ENCODE measurements at regions not wholly inside any gene's neighbourhood (a gene's known extent, or its start where the extent isn't known, plus 50 kb on each side); places are given as distances from the start of the nearest gene placed in this dataset.

GRCh38 chr13:40163066-40164000, 503.1 kb downstream of the FOXO1 start:
- no peak for DNase-seq

- DNase-seq, result no peak
Measured at GRCh38 chr13:40164133-40164532, 502.3 kb downstream of the FOXO1 start.

- no peak for DNase-seq
Measured at GRCh38 chr13:40165316-40165932, 501.0 kb downstream of the FOXO1 start.

- DNase-seq, result no peak
Measured at GRCh38 chr13:40167327-40167726, 499.1 kb downstream of the FOXO1 start.

GRCh38 chr13:40168425-40169166, 497.8 kb downstream of the FOXO1 start:
- no peak for DNase-seq

- DNase-seq, result no peak
Measured at GRCh38 chr13:40169476-40169875, 497.0 kb downstream of the FOXO1 start.

- no peak for DNase-seq
Measured at GRCh38 chr13:40170091-40170490, 496.4 kb downstream of the FOXO1 start.

- DNase-seq, result no peak
Measured at GRCh38 chr13:40170982-40171381, 495.5 kb downstream of the FOXO1 start.

- DNase-seq, result no peak
Measured at GRCh38 chr13:40171566-40171965, 494.9 kb downstream of the FOXO1 start.

- no peak for DNase-seq
Measured at GRCh38 chr13:40172149-40172591, 494.3 kb downstream of the FOXO1 start.

GRCh38 chr13:40172878-40173277, 493.6 kb downstream of the FOXO1 start:
- DNase-seq, result no peak

GRCh38 chr13:40175639-40176038, 490.8 kb downstream of the FOXO1 start:
- DNase-seq, result no peak

GRCh38 chr13:40176242-40176641, 490.2 kb downstream of the FOXO1 start:
- DNase-seq, result no peak

- DNase-seq, result no peak
Measured at GRCh38 chr13:40178130-40178529, 488.3 kb downstream of the FOXO1 start.

GRCh38 chr13:40179445-40180281, 486.8 kb downstream of the FOXO1 start:
- DNase-seq, result no peak

GRCh38 chr13:40180776-40181175, 485.7 kb downstream of the FOXO1 start:
- DNase-seq, result no peak

GRCh38 chr13:40181203-40181845, 485.1 kb downstream of the FOXO1 start:
- DNase-seq, result no peak

- no peak for DNase-seq
Measured at GRCh38 chr13:40182591-40182990, 483.9 kb downstream of the FOXO1 start.

GRCh38 chr13:40185414-40185813, 481.0 kb downstream of the FOXO1 start:
- DNase-seq, result no peak

GRCh38 chr13:40186041-40186440, 480.4 kb downstream of the FOXO1 start:
- DNase-seq, result no peak
